SK-N-SH (cell line): ENCODE measurements at regions not wholly inside any gene's neighbourhood (a gene's known extent, or its start where the extent isn't known, plus 50 kb on each side); places are given as distances from the start of the nearest gene placed in this dataset.

ENCODE experiments used
- ELF1 ChIP-seq: IDR thresholded peaks from 2 replicates; pipeline ENCODE4 v1.4.0; 2012
- FOSL2 ChIP-seq: IDR thresholded peaks from 2 replicates; pipeline ENCODE4 v1.4.0; 2012; ENCODE audit warnings: low read depth, mild to moderate bottlenecking, moderate library complexity, borderline replicate concordance
- FOXM1 ChIP-seq: IDR thresholded peaks from 2 replicates; pipeline ENCODE4 v1.4.0; 2012; ENCODE audit warnings: low read depth, mild to moderate bottlenecking
- GABPA ChIP-seq: IDR thresholded peaks from 2 replicates; pipeline ENCODE4 v1.4.0; 2012; ENCODE audit warnings: low read depth, mild to moderate bottlenecking
- POLR2AphosphoS5 ChIP-seq: IDR thresholded peaks from 2 replicates; pipeline ENCODE4 v1.6.1; 2012; ENCODE audit warnings: low read depth, low read length
- TCF12 ChIP-seq: IDR thresholded peaks from 2 replicates; pipeline ENCODE4 v1.4.0; 2012
- TF ChIP-seq, protein P1 (sequence below): fragments of 200-600 bp; sonication (generic); IDR thresholded peaks from 2 replicates; pipeline ENCODE4 v1.6.1; 2017; ENCODE audit warnings: antibody characterized with exemption, mild to moderate bottlenecking, moderate library complexity
- TF ChIP-seq, protein P2 (sequence below): IDR thresholded peaks from 2 replicates; pipeline ENCODE4 v1.6.1; 2012; ENCODE audit warnings: mild to moderate bottlenecking, low read depth, low read length, moderate library complexity
- TF ChIP-seq, protein P3 (sequence below): fragments of 150-350 bp; IDR thresholded peaks from 2 replicates; pipeline ENCODE4 v1.6.1; 2017; ENCODE audit warnings: antibody characterized with exemption, low read length, low read depth, borderline replicate concordance
- TF ChIP-seq, protein P4 (sequence below): fragments of 150-350 bp; IDR thresholded peaks from 2 replicates; pipeline ENCODE4 v1.6.1; 2016; ENCODE audit warnings: mild to moderate bottlenecking, low read depth, low read length
- TF ChIP-seq, protein P5 (sequence below): IDR thresholded peaks from 2 replicates; pipeline ENCODE4 v1.4.0; 2012; ENCODE audit warnings: low read depth, borderline replicate concordance
- TF ChIP-seq, protein P6 (sequence below): IDR thresholded peaks from 2 replicates; pipeline ENCODE4 v1.4.0; 2012; ENCODE audit warnings: low read depth, borderline replicate concordance

DNA sequence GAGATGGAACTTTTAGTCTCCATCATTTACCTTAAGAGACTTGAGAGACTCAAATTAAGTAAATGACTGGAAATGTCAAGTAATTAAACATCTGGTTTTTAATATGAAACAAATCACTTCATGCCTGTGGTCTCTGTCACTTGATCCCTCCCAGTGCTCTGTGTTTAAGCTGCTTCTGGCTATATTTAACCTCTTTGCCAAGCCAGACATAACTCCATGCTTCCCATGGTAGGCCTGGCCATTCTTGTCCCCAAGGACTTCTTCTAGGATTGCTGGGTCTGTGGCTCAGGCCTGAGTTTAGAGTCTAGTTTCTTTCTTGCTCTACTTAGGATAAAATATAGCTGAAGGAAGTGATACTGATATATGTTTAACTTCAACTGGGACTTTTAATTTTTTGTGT is 1013.6 kb downstream of the FLRT2 start:
- TF ChIP-seq, protein P1, sequence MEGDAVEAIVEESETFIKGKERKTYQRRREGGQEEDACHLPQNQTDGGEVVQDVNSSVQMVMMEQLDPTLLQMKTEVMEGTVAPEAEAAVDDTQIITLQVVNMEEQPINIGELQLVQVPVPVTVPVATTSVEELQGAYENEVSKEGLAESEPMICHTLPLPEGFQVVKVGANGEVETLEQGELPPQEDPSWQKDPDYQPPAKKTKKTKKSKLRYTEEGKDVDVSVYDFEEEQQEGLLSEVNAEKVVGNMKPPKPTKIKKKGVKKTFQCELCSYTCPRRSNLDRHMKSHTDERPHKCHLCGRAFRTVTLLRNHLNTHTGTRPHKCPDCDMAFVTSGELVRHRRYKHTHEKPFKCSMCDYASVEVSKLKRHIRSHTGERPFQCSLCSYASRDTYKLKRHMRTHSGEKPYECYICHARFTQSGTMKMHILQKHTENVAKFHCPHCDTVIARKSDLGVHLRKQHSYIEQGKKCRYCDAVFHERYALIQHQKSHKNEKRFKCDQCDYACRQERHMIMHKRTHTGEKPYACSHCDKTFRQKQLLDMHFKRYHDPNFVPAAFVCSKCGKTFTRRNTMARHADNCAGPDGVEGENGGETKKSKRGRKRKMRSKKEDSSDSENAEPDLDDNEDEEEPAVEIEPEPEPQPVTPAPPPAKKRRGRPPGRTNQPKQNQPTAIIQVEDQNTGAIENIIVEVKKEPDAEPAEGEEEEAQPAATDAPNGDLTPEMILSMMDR, result no peak
- TF ChIP-seq, protein P2, sequence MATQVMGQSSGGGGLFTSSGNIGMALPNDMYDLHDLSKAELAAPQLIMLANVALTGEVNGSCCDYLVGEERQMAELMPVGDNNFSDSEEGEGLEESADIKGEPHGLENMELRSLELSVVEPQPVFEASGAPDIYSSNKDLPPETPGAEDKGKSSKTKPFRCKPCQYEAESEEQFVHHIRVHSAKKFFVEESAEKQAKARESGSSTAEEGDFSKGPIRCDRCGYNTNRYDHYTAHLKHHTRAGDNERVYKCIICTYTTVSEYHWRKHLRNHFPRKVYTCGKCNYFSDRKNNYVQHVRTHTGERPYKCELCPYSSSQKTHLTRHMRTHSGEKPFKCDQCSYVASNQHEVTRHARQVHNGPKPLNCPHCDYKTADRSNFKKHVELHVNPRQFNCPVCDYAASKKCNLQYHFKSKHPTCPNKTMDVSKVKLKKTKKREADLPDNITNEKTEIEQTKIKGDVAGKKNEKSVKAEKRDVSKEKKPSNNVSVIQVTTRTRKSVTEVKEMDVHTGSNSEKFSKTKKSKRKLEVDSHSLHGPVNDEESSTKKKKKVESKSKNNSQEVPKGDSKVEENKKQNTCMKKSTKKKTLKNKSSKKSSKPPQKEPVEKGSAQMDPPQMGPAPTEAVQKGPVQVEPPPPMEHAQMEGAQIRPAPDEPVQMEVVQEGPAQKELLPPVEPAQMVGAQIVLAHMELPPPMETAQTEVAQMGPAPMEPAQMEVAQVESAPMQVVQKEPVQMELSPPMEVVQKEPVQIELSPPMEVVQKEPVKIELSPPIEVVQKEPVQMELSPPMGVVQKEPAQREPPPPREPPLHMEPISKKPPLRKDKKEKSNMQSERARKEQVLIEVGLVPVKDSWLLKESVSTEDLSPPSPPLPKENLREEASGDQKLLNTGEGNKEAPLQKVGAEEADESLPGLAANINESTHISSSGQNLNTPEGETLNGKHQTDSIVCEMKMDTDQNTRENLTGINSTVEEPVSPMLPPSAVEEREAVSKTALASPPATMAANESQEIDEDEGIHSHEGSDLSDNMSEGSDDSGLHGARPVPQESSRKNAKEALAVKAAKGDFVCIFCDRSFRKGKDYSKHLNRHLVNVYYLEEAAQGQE, result no peak
- TF ChIP-seq POLR2AphosphoS5 (no peak), GABPA (no peak), ELF1 (no peak), FOXM1 (no peak), FOSL2 (no peak), TCF12 (no peak)
- TF ChIP-seq, protein P3, sequence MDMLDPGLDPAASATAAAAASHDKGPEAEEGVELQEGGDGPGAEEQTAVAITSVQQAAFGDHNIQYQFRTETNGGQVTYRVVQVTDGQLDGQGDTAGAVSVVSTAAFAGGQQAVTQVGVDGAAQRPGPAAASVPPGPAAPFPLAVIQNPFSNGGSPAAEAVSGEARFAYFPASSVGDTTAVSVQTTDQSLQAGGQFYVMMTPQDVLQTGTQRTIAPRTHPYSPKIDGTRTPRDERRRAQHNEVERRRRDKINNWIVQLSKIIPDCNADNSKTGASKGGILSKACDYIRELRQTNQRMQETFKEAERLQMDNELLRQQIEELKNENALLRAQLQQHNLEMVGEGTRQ, result no peak
- TF ChIP-seq, protein P4, sequence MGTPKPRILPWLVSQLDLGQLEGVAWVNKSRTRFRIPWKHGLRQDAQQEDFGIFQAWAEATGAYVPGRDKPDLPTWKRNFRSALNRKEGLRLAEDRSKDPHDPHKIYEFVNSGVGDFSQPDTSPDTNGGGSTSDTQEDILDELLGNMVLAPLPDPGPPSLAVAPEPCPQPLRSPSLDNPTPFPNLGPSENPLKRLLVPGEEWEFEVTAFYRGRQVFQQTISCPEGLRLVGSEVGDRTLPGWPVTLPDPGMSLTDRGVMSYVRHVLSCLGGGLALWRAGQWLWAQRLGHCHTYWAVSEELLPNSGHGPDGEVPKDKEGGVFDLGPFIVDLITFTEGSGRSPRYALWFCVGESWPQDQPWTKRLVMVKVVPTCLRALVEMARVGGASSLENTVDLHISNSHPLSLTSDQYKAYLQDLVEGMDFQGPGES, result no peak
- TF ChIP-seq, protein P5, sequence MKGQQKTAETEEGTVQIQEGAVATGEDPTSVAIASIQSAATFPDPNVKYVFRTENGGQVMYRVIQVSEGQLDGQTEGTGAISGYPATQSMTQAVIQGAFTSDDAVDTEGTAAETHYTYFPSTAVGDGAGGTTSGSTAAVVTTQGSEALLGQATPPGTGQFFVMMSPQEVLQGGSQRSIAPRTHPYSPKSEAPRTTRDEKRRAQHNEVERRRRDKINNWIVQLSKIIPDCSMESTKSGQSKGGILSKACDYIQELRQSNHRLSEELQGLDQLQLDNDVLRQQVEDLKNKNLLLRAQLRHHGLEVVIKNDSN, result no peak
- TF ChIP-seq, protein P6, sequence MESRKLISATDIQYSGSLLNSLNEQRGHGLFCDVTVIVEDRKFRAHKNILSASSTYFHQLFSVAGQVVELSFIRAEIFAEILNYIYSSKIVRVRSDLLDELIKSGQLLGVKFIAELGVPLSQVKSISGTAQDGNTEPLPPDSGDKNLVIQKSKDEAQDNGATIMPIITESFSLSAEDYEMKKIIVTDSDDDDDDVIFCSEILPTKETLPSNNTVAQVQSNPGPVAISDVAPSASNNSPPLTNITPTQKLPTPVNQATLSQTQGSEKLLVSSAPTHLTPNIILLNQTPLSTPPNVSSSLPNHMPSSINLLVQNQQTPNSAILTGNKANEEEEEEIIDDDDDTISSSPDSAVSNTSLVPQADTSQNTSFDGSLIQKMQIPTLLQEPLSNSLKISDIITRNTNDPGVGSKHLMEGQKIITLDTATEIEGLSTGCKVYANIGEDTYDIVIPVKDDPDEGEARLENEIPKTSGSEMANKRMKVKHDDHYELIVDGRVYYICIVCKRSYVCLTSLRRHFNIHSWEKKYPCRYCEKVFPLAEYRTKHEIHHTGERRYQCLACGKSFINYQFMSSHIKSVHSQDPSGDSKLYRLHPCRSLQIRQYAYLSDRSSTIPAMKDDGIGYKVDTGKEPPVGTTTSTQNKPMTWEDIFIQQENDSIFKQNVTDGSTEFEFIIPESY, result no peak
